ENCODE measurements at regions not wholly inside any gene's neighbourhood (a gene's known extent, or its start where the extent isn't known, plus 50 kb on each side); places are given as distances from the start of the nearest gene placed in this dataset.
A peak's percentile ranks its signal among the peaks of the same experiment; 100 is the strongest.
"Not testable (repeated sequence)": the region's sequence is repeated elsewhere in the genome, so short reads cannot be mapped to it uniquely, and the experiment has no call there.

GRCh38 chr10:57472823-57473619 lies 794.7 kb downstream of the IPMK start:
- no peak for DNase-seq

GRCh38 chr10:57468894-57469432 lies 798.7 kb downstream of the IPMK start:
- DNase-seq = no peak

GRCh38 chr10:57465155-57465554 lies 802.5 kb downstream of the IPMK start:
- DNase-seq = no peak

DNA sequence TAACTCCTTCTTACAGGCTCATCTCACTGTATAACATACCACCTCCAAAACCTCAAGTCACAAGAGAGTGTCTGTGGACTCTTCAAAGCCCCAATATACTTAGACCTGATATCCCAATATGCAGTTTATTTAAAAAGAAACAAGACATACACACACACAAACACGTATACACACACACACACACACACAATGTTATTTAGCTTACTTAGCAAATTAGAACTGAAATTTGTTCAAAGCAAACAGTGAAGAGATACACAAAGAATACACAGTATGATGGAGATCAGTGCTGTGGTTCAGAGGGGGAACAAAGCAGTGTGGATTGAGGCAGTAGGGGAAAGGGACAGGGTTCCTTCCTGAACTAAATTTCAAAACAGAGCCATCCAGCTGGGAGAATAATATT lies 807.2 kb downstream of the IPMK start:
- no peak for DNase-seq

GRCh38 chr10:57457972-57458512 lies 809.7 kb downstream of the IPMK start:
- no peak for DNase-seq

GRCh38 chr10:57430376-57430775 lies 837.3 kb downstream of the IPMK start:
- no peak for DNase-seq

DNA sequence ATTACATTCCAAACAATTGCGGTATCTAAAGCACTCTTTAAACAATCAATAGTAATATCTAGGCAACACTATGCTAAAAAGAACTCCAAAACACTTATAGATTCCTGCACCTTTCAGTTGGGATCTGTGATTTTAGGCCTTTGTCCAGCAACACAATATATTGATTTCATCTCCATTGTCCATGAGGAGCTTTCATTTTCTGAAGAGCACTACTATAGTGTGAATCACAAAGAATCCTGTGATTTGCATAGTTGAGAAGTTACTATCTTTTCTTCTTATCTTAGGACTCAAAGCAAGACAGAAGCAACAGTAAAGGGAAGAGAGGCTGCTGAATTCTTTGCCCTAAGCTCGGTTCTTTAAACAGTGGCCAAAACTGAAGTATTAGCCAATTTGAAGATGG lies 846.8 kb downstream of the IPMK start:
- no peak for DNase-seq

GRCh38 chr10:57418476-57418875 lies 849.2 kb downstream of the IPMK start:
- no peak for DNase-seq

GRCh38 chr10:57395923-57396322 lies 871.8 kb downstream of the IPMK start:
- DNase-seq = no peak

DNA sequence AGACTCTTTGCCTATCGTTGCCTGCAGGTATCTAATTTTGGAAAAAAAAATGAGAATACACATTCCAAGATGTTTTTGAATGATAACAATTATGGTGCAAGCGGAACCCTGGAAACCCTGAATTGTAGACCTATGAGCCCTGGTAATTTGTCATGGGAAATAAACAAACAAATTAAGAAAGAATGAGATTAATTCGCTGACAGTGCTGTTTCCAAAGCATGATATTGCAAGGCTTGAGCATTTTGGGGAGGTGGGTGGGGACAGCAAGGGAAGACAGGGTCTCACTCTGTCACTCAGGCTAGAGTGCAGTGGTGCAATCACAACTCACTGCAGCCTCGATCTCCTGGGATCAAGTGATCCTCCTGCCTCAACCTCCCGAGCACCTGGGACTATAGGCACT lies 900.3 kb downstream of the IPMK start:
- DNase-seq = no peak

DNA sequence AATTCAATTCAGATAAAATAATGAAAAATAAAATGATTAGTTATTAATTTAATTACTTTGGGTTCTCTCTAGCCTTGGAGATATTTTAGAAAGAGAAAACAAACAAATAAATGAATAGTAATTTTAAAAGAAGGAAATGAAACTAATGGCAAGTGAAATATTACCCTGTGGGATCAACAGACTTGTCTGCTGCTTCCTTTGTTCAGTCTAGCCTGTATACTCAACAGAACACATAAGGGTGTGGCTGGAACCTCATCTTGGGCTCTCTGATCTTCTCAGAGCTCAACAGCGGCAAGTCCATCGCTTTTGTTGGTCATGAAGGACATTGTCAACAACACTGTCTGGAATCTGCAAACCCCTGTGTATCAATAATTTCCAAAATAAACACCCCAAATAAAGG lies 904.9 kb downstream of the IPMK start:
- DNase-seq = no peak

DNA sequence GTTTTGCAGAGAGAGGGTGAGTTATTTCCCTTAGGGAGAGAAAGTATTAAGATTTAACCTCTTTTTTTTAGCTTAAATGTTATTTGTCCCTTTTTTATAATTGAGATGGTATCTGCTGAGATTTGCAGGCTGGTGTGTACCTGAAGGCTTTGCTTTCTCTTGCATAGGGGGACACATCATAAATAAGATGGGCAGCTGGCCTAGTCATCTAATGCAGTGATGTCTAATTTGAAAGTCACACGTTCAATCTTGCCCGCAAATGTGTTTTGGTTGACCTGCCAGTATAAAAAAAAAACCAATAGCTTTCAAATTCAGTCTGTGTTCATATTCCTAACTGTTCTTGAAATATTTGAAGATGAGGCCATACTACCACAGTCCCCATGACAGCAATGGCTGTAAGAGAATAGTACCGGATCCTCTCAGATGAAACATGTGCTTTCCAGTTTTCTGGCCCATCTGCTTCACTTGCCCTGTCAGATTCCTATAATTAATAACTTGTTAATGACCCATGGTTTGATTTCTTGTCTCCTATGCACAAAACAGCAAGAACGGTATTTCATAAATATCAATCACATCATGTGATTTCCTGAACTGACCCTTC lies 914.2 kb downstream of the IPMK start:
- no peak for DNase-seq

- no peak for DNase-seq
These were observed 916.6 kb downstream of the IPMK start for GRCh38 chr10:57351076-57351475.

DNA sequence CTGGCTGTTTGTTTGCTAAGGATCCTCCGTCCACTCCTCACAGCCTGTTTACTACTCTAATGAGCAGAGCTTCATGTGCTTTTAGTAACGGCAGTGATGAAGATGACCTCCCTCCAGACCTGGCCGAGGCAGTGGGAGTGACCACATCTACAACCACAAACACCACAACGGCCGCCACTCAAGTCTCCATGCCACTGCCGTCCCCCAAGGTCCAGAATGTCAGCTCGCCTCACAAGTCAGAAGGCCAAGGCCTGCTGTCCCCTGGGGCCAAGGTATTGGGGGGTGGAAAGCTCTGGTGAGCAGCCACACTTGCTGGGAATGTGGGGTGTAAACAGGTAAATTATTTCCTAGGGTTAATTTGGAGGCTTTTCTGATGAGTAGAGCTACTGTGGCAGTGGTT lies 926.4 kb downstream of the IPMK start:
- DNase-seq = no peak

DNA sequence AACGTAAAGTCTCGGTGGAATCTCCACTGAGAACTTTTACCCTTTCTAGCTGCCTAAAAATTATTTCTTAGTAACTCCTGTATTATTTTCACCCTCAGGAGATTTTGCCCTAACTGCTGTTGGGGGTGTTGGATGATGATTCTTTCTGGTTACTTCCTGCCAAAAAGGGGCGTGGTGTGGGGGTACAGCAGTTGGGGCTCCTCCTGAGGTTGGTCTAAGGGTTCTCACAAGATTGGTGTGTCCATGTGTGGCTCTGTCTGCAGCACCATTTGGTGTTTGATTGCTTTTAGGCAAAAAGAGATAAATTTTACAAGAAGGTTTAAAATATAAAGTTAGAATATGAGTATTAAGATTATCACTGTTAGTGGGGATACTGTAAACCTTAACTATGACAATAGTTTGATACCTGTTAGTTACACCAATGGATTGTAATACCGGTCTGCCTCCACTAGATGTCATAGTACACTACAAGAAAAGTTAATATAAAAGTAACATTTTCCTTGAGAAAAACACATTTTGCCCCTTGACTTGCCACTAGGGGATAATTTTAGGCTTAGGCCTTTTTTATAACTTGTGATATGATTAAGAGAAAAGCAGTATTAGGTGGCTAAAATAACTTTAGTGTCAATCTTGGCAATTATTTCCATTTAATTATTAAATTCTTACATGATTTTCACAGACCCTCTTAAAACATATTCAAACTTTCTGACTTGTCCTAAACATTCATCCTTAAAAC lies 928.7 kb downstream of the IPMK start:
- peak; percentile 54 for DNase-seq

DNA sequence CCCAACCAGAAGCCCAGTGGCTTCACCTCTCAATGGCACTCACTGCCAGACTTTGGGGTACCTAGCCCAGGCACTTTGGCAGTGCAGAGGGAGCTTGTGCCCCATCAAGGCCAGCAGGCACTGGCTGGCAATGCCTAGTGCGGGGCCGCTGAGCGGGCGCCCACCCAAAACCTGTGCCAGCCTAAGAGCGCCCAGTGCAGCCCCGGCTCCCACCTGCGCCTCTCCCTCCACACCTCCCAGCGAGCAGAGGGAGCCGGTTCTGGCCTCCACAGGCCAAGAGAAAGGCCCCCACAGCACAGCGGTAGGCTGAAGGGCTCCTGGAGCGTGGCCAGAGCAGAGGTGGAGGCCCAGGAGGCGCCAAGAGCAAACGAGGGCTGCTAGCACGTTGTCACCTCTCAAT lies 930.8 kb downstream of the IPMK start:
- DNase-seq = no peak

DNA sequence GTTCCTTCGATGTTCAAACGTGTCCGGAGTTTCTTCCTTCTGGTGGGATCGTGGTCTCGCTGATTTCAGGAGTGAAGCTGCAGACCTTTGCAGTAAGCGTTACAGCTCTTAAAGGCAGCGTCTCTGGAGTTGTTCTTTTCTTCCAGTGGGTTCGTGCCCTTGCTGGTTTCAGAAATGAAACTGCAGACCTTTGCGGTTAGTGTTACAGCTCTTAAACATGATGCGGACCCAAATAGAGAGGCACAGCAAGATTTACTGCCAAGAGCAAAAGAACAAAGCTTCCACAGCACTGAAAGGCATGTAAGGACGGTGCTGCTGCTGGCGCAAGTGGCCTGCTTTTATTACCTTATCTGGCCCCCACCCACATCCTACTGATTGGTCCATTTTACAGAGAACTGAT lies 931.4 kb downstream of the IPMK start:
- DNase-seq = no peak

DNA sequence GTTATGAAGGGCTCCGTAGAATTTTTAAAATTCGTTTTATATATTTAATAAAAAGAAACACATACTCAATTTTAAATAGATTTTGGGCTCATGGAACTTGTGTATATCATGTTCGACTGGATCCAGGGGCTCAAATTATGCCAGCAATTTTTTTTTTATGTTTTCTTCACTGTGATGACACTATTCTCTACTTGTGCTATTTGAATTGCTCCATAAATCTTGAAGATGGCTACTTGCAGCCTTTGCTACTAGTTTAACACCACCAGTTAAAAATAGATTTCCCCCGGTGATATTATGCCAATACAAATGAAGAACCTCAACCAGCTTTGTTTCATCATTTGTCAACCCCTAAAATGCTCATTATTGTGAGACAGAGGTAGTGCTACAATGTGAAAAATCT lies 933.2 kb downstream of the IPMK start:
- no peak for DNase-seq

GRCh38 chr10:57333880-57334279 lies 933.8 kb downstream of the IPMK start:
- no peak for DNase-seq

GRCh38 chr10:57321400-57321854 lies 946.3 kb downstream of the IPMK start:
- DNase-seq = not testable (repeated sequence)

DNA sequence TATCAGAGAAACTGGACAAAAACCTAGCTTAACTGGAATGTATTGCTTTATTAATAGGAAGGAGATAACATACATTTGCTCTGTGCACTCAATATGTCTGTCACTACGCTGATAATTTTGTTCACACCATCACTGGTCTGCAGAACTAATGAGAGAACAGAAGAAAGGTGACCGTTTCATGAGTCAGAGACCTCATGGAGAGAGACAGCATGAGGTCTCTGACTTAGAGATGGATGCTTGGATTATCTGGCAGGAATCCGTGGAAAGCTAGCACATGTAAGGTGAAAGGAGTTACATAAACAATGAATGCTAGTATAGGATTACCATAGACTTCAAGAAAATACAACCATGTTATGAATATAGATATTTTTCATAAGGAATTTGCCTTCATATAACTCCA lies 947.3 kb downstream of the IPMK start:
- no peak for DNase-seq

- no peak for DNase-seq
These were observed 953.0 kb upstream of the ZWINT start for GRCh38 chr10:57314046-57314445.

DNA sequence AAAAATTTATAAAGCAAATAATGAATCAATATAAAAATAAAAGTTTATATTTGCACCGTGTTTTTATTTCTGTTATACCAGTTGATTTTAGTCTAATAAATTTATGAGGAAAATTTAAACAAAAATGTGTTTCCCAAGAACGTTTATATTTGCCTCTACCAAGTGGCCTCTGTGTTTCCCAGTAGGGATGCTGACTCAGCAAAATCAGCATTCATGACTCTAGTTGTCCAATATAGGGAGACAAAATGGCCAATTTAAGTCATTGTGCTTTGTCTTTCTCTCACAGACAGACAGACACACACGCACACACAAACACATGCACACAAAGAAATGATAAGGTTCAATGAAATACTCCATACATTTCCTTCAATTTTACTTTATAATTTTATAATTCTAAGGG lies 942.5 kb upstream of the ZWINT start:
- DNase-seq = no peak

Measured in hematopoietic multipotent progenitor cell treated with erythropoietin and hydrocortisone succinate and interleukin-3 and kit ligand, for 8 days (in vitro differentiated cells).